ENCODE measurements at regions not wholly inside any gene's neighbourhood (a gene's known extent, or its start where the extent isn't known, plus 50 kb on each side); places are given as distances from the start of the nearest gene placed in this dataset.

GRCh38 chr11:104812103-104812788 lies 86.0 kb downstream of the CASP12 start:
- TF ChIP-seq SIN3A (IDR thresholded peaks at IDR 0.05; ENCODE audit: borderline replicate concordance, insufficient read depth, low read length), result no peak
- TF ChIP-seq POLR2AphosphoS5 (IDR thresholded peaks at IDR 0.05; ENCODE audit: low read depth, low read length), result no peak
- TF ChIP-seq TAF1 (IDR thresholded peaks at IDR 0.05; ENCODE audit: borderline replicate concordance, insufficient read depth, low read length), result no peak
- no peak for TF ChIP-seq REST (IDR thresholded peaks at IDR 0.05; ENCODE audit: insufficient read depth in 1 of 2, low read depth in 2 of 2, low read length in 2 of 2)
- no peak for TF ChIP-seq FOXP2 (optimal IDR thresholded peaks at IDR 0.05; ENCODE audit: borderline replicate concordance, extremely low read depth, extremely low read length, insufficient read depth)

- no peak for TF ChIP-seq POLR2AphosphoS5 (IDR thresholded peaks at IDR 0.05; ENCODE audit: low read depth, low read length)
- no peak for TF ChIP-seq FOXP2 (optimal IDR thresholded peaks at IDR 0.05; ENCODE audit: borderline replicate concordance, extremely low read depth, extremely low read length, insufficient read depth)
- TF ChIP-seq TAF1 (IDR thresholded peaks at IDR 0.05; ENCODE audit: borderline replicate concordance, insufficient read depth, low read length), result no peak
- no peak for TF ChIP-seq REST (IDR thresholded peaks at IDR 0.05; ENCODE audit: insufficient read depth in 1 of 2, low read depth in 2 of 2, low read length in 2 of 2)
- TF ChIP-seq SIN3A (IDR thresholded peaks at IDR 0.05; ENCODE audit: borderline replicate concordance, insufficient read depth, low read length), result no peak
Measured at GRCh38 chr11:104803776-104804175, 94.5 kb downstream of the CASP12 start.

GRCh38 chr11:104799251-104799650 lies 99.0 kb downstream of the CASP12 start:
- TF ChIP-seq FOXP2 (optimal IDR thresholded peaks at IDR 0.05; ENCODE audit: borderline replicate concordance, extremely low read depth, extremely low read length, insufficient read depth), result no peak
- no peak for TF ChIP-seq SIN3A (IDR thresholded peaks at IDR 0.05; ENCODE audit: borderline replicate concordance, insufficient read depth, low read length)
- TF ChIP-seq TAF1 (IDR thresholded peaks at IDR 0.05; ENCODE audit: borderline replicate concordance, insufficient read depth, low read length), result no peak

- TF ChIP-seq SIN3A (IDR thresholded peaks at IDR 0.05; ENCODE audit: borderline replicate concordance, insufficient read depth, low read length) (no peak), TAF1 (IDR thresholded peaks at IDR 0.05; ENCODE audit: borderline replicate concordance, insufficient read depth, low read length) (no peak), POLR2AphosphoS5 (IDR thresholded peaks at IDR 0.05; ENCODE audit: low read depth, low read length) (no peak), FOXP2 (optimal IDR thresholded peaks at IDR 0.05; ENCODE audit: borderline replicate concordance, extremely low read depth, extremely low read length, insufficient read depth) (no peak)
Measured at GRCh38 chr11:104798789-104799188, 99.5 kb downstream of the CASP12 start.

- TF ChIP-seq REST (IDR thresholded peaks at IDR 0.05; ENCODE audit: insufficient read depth in 1 of 2, low read depth in 2 of 2, low read length in 2 of 2) (no peak), SIN3A (IDR thresholded peaks at IDR 0.05; ENCODE audit: borderline replicate concordance, insufficient read depth, low read length) (no peak), TAF1 (IDR thresholded peaks at IDR 0.05; ENCODE audit: borderline replicate concordance, insufficient read depth, low read length) (no peak), FOXP2 (optimal IDR thresholded peaks at IDR 0.05; ENCODE audit: borderline replicate concordance, extremely low read depth, extremely low read length, insufficient read depth) (no peak), POLR2AphosphoS5 (IDR thresholded peaks at IDR 0.05; ENCODE audit: low read depth, low read length) (no peak)
Measured at GRCh38 chr11:104796301-104796700, 102.0 kb downstream of the CASP12 start.

GRCh38 chr11:104795501-104796213 lies 102.6 kb downstream of the CASP12 start:
- no peak for TF ChIP-seq TAF1 (IDR thresholded peaks at IDR 0.05; ENCODE audit: borderline replicate concordance, insufficient read depth, low read length)
- TF ChIP-seq REST (IDR thresholded peaks at IDR 0.05; ENCODE audit: insufficient read depth in 1 of 2, low read depth in 2 of 2, low read length in 2 of 2), result no peak
- TF ChIP-seq SIN3A (IDR thresholded peaks at IDR 0.05; ENCODE audit: borderline replicate concordance, insufficient read depth, low read length), result no peak
- TF ChIP-seq POLR2AphosphoS5 (IDR thresholded peaks at IDR 0.05; ENCODE audit: low read depth, low read length), result no peak
